IMR-90 (cell line): ENCODE measurements at regions not wholly inside any gene's neighbourhood (a gene's known extent, or its start where the extent isn't known, plus 50 kb on each side); places are given as distances from the start of the nearest gene placed in this dataset.

ENCODE experiments used
- BHLHE40 ChIP-seq: fragments of 150-350 bp; IDR thresholded peaks from 2 replicates; pipeline ENCODE4 v1.6.1; 2016; ENCODE audit warnings: mild to moderate bottlenecking, low read depth, low read length
- CEBPB ChIP-seq: IDR thresholded peaks from 2 replicates; pipeline ENCODE4 v1.6.1; 2012; ENCODE audit warnings: low read depth, low read length, improper control_type of control experiment
- CHD1 ChIP-seq: IDR thresholded peaks from 2 replicates; pipeline ENCODE4 v1.6.1; 2012; ENCODE audit warnings: low read depth, low read length, improper control_type of control experiment
- MAZ ChIP-seq: IDR thresholded peaks from 2 replicates; pipeline ENCODE4 v1.6.1; 2012; ENCODE audit warnings: low read depth, mild to moderate bottlenecking, low read length, improper control_type of control experiment, moderate library complexity, borderline replicate concordance
- MXI1 ChIP-seq: IDR thresholded peaks from 2 replicates; pipeline ENCODE4 v1.6.1; 2012; ENCODE audit warnings: low read depth, mild to moderate bottlenecking, low read length, moderate library complexity, borderline replicate concordance
- POLR2A ChIP-seq: IDR thresholded peaks from 2 replicates; pipeline ENCODE4 v1.6.1; 2012; ENCODE audit warnings: mild to moderate bottlenecking, low read depth, low read length
- RAD21 ChIP-seq: IDR thresholded peaks from 2 replicates; pipeline ENCODE4 v1.6.1; 2012; ENCODE audit warnings: low read length, improper control_type of control experiment
- RCOR1 ChIP-seq: IDR thresholded peaks from 2 replicates; pipeline ENCODE4 v1.6.1; 2012; ENCODE audit warnings: mild to moderate bottlenecking, low read length, improper control_type of control experiment; ENCODE audit not compliant: insufficient replicate concordance
- RFX5 ChIP-seq: IDR thresholded peaks from 2 replicates; pipeline ENCODE4 v1.8.0; 2012; ENCODE audit warnings: low read depth, mild to moderate bottlenecking, low read length, moderate library complexity
- SMC3 ChIP-seq: fragments of 150-350 bp; IDR thresholded peaks from 2 replicates; pipeline ENCODE4 v1.6.1; 2016; ENCODE audit warnings: low read depth, mild to moderate bottlenecking, antibody characterized with exemption, low read length, moderate library complexity
- TF ChIP-seq, protein P1 (sequence below): conservative IDR thresholded peaks from 2 replicates; pipeline ENCODE4 v1.5.1; 2012; ENCODE audit warnings: mild to moderate bottlenecking, low read depth, low read length, improper control_type of control experiment
- TF ChIP-seq, protein P2 (sequence below): fragments of 150-350 bp; IDR thresholded peaks from 2 replicates; pipeline ENCODE4 v1.6.1; 2017; ENCODE audit warnings: mild to moderate bottlenecking, antibody characterized with exemption, low read length, low read depth
- TF ChIP-seq, protein P3 (sequence below): fragments of 150-350 bp; IDR thresholded peaks from 2 replicates; pipeline ENCODE4 v1.6.1; 2016; ENCODE audit warnings: low read depth, mild to moderate bottlenecking, low read length, moderate library complexity, borderline replicate concordance

DNA sequence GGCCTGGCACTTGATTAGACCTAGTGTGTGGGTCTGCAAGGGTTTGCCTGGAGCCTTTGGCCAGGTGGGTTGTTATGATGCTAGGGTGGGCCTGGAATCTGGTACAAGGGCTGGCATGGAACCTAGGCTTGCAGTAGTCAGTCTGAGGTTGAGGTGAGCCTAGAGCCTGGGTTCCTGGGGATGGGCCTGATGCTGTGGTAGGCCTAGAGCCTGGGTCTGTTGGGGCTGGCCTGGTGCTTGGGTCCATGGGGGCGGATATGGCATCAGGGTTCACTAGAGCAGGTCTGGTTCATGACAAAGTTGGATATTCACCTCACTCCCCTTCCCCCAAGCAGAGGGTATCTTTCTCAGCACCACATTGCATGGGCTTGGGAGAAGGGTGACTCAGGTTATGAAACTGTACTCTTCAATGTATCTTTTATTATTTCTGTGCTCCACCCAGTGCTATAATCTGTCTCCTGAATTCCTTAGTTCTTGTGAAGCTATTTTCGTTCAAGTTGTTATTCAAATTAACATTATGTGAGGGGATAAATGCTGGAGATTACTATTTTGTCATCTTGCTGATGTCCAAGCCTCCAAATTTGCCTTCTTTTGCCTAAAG lies 274.4 kb downstream of the NFKBIZ start:
- no peak for TF ChIP-seq POLR2A
- TF ChIP-seq, protein P1, sequence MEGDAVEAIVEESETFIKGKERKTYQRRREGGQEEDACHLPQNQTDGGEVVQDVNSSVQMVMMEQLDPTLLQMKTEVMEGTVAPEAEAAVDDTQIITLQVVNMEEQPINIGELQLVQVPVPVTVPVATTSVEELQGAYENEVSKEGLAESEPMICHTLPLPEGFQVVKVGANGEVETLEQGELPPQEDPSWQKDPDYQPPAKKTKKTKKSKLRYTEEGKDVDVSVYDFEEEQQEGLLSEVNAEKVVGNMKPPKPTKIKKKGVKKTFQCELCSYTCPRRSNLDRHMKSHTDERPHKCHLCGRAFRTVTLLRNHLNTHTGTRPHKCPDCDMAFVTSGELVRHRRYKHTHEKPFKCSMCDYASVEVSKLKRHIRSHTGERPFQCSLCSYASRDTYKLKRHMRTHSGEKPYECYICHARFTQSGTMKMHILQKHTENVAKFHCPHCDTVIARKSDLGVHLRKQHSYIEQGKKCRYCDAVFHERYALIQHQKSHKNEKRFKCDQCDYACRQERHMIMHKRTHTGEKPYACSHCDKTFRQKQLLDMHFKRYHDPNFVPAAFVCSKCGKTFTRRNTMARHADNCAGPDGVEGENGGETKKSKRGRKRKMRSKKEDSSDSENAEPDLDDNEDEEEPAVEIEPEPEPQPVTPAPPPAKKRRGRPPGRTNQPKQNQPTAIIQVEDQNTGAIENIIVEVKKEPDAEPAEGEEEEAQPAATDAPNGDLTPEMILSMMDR: no peak
- no peak for TF ChIP-seq RFX5
- no peak for TF ChIP-seq CEBPB
- no peak for TF ChIP-seq RAD21
- no peak for TF ChIP-seq RCOR1
- no peak for TF ChIP-seq SMC3
- TF ChIP-seq CHD1: no peak
- TF ChIP-seq MXI1: no peak
- TF ChIP-seq, protein P2, sequence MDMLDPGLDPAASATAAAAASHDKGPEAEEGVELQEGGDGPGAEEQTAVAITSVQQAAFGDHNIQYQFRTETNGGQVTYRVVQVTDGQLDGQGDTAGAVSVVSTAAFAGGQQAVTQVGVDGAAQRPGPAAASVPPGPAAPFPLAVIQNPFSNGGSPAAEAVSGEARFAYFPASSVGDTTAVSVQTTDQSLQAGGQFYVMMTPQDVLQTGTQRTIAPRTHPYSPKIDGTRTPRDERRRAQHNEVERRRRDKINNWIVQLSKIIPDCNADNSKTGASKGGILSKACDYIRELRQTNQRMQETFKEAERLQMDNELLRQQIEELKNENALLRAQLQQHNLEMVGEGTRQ: no peak
- TF ChIP-seq, protein P3, sequence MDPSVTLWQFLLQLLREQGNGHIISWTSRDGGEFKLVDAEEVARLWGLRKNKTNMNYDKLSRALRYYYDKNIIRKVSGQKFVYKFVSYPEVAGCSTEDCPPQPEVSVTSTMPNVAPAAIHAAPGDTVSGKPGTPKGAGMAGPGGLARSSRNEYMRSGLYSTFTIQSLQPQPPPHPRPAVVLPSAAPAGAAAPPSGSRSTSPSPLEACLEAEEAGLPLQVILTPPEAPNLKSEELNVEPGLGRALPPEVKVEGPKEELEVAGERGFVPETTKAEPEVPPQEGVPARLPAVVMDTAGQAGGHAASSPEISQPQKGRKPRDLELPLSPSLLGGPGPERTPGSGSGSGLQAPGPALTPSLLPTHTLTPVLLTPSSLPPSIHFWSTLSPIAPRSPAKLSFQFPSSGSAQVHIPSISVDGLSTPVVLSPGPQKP: no peak
- TF ChIP-seq BHLHE40: no peak
- no peak for TF ChIP-seq MAZ
